Liver (tissue), 7 donors: ENCODE measurements at regions not wholly inside any gene's neighbourhood (a gene's known extent, or its start where the extent isn't known, plus 50 kb on each side); places are given as distances from the start of the nearest gene placed in this dataset.

Experiments used
- DNase-seq: peaks from one replicate; pipeline ENCODE4 v3.0.0-alpha.2; 2017; ENCODE audit warnings: low spot score
- H3K27ac ChIP-seq, 2 donors: one replicate each; pipeline ENCODE4 v1.7.0; 2013; ENCODE audit warnings: inconsistent platforms in 2 of 2, low read length in 2 of 2, control low read depth in 1 of 2, low read depth in 1 of 2, mild to moderate bottlenecking in 1 of 2
- H3K27me3 ChIP-seq, 4 donors: one replicate each; pipeline versions ENCODE4 v1.6.1 to v1.7.0; 2013; ENCODE audit warnings: low read length in 3 of 4, inconsistent platforms in 1 of 4, mild to moderate bottlenecking in 1 of 4, moderate library complexity in 1 of 4; ENCODE audit not compliant: control insufficient read depth in 4 of 4, insufficient read depth in 4 of 4
- H3K36me3 ChIP-seq, 4 donors: one replicate each; pipeline versions ENCODE4 v1.6.1 to v1.7.0; 2013; ENCODE audit warnings: low read length in 3 of 4, mild to moderate bottlenecking in 3 of 4, low read depth in 1 of 4, moderate library complexity in 1 of 4; ENCODE audit not compliant: control insufficient read depth in 4 of 4, insufficient read depth in 3 of 4
- H3K4me1 ChIP-seq, 4 donors: one replicate each; pipeline versions ENCODE4 v1.6.1 to v1.7.0; 2013; ENCODE audit warnings: low read length in 3 of 4, mild to moderate bottlenecking in 3 of 4, moderate library complexity in 1 of 4; ENCODE audit not compliant: control insufficient read depth in 4 of 4, insufficient read depth in 4 of 4
- H3K4me3 ChIP-seq, 3 donors: one replicate each; pipeline versions ENCODE4 v1.6.1 to v1.7.0; 2013; ENCODE audit warnings: low read length in 3 of 3, control low read depth in 1 of 3, low read depth in 1 of 3, mild to moderate bottlenecking in 1 of 3
- H3K9ac ChIP-seq, 2 donors: one replicate each; pipeline ENCODE4 v1.7.0; 2013; ENCODE audit warnings: low read length in 2 of 2, mild to moderate bottlenecking in 2 of 2, moderate library complexity in 2 of 2, control low read depth in 1 of 2, low read depth in 1 of 2
- H3K9me3 ChIP-seq, 4 donors: one replicate each; pipeline versions ENCODE4 v1.6.1 to v1.7.0; 2013; ENCODE audit warnings: low read length in 3 of 4; ENCODE audit not compliant: control insufficient read depth in 4 of 4
- EGR1 ChIP-seq, 2 donors: IDR thresholded peaks; 2 replicates each; pipeline ENCODE4 v1.6.1; 2016 to 2018; ENCODE audit warnings: antibody characterized with exemption in 2 of 2, low read depth in 2 of 2
- FOXA1 ChIP-seq: IDR thresholded peaks from 2 replicates; pipeline ENCODE4 v1.6.1; 2016; ENCODE audit warnings: antibody characterized with exemption
- FOXA2 ChIP-seq: IDR thresholded peaks from 2 replicates; pipeline ENCODE4 v1.6.1; 2016; ENCODE audit warnings: antibody characterized with exemption
- GABPA ChIP-seq, 2 donors: IDR thresholded peaks in 1 of 2; conservative IDR thresholded peaks in 1 of 2; 2 replicates each; pipeline ENCODE4 v1.6.1; 2016; ENCODE audit warnings: antibody characterized with exemption in 2 of 2, mild to moderate bottlenecking in 1 of 2, moderate library complexity in 1 of 2
- HNF4A ChIP-seq, 2 donors: conservative IDR thresholded peaks; 2 replicates each; pipeline ENCODE4 v1.6.1; 2016; ENCODE audit warnings: antibody characterized with exemption in 2 of 2, mild to moderate bottlenecking in 2 of 2
- JUND ChIP-seq, 2 donors: IDR thresholded peaks; 2 replicates each; pipeline ENCODE4 v1.6.1; 2016; ENCODE audit warnings: antibody characterized with exemption in 2 of 2
- MAX ChIP-seq: IDR thresholded peaks from 2 replicates; pipeline ENCODE4 v1.6.1; 2016; ENCODE audit warnings: antibody characterized with exemption
- NR2F2 ChIP-seq: IDR thresholded peaks from 2 replicates; pipeline ENCODE4 v1.6.1; 2016; ENCODE audit warnings: antibody characterized with exemption
- RXRA ChIP-seq, 2 donors: IDR thresholded peaks; 2 replicates each; pipeline ENCODE4 v1.6.1; 2017 to 2018; ENCODE audit warnings: antibody characterized with exemption in 2 of 2, mild to moderate bottlenecking in 1 of 2
- TAF1 ChIP-seq: conservative IDR thresholded peaks from 2 replicates; pipeline ENCODE4 v1.6.1; 2016; ENCODE audit warnings: antibody characterized with exemption, mild to moderate bottlenecking
- YY1 ChIP-seq: IDR thresholded peaks from 2 replicates; pipeline ENCODE4 v1.6.1; 2016; ENCODE audit warnings: antibody characterized with exemption, mild to moderate bottlenecking
- ZBTB33 ChIP-seq: IDR thresholded peaks from 2 replicates; pipeline ENCODE4 v1.6.1; 2016; ENCODE audit warnings: antibody characterized with exemption
- WGBS: extraction: QIAGEN DNeasy Blood & Tissue Kit; methylation state at CpG from one replicate; pipeline ENCODE4 v1.1.7; 2013; 5-methylcytosine and 5-hydroxymethylcytosine counted together
- TF ChIP-seq, protein P1 (sequence below): IDR thresholded peaks from 2 replicates; pipeline ENCODE4 v1.6.1; 2016; ENCODE audit warnings: antibody characterized with exemption, mild to moderate bottlenecking
- donor health status: healthy.
- donor health status: healthy.
- donor health status: healthy.
- donor health status: healthy.

DNA sequence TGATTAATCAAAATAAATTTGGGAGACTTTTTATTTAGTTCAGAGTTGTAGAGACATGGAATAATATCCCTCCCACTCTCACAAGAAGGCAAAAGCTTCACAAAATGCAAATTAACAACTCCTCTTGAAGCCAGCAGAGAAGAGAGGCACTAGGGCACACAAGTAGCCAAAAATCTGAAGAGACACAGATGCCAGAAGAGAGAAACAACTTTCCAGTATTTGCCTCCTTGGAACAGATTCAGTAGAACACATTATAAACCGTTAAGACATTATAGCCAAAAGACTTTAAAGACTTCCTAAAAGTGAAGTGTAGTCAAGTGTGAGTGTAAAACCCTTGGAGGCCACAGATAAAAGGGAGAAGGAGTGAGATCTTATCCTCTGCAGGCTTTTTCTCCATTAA is 1024.9 kb upstream of the ADGRL3 start (continued):
- TF ChIP-seq, protein P1, sequence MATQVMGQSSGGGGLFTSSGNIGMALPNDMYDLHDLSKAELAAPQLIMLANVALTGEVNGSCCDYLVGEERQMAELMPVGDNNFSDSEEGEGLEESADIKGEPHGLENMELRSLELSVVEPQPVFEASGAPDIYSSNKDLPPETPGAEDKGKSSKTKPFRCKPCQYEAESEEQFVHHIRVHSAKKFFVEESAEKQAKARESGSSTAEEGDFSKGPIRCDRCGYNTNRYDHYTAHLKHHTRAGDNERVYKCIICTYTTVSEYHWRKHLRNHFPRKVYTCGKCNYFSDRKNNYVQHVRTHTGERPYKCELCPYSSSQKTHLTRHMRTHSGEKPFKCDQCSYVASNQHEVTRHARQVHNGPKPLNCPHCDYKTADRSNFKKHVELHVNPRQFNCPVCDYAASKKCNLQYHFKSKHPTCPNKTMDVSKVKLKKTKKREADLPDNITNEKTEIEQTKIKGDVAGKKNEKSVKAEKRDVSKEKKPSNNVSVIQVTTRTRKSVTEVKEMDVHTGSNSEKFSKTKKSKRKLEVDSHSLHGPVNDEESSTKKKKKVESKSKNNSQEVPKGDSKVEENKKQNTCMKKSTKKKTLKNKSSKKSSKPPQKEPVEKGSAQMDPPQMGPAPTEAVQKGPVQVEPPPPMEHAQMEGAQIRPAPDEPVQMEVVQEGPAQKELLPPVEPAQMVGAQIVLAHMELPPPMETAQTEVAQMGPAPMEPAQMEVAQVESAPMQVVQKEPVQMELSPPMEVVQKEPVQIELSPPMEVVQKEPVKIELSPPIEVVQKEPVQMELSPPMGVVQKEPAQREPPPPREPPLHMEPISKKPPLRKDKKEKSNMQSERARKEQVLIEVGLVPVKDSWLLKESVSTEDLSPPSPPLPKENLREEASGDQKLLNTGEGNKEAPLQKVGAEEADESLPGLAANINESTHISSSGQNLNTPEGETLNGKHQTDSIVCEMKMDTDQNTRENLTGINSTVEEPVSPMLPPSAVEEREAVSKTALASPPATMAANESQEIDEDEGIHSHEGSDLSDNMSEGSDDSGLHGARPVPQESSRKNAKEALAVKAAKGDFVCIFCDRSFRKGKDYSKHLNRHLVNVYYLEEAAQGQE: no peak

GRCh38 chr4:60187428-60187827 is 1012.7 kb upstream of the ADGRL3 start:
- no peak for DNase-seq
- Histone ChIP-seq H3K4me1 (no peaks in the 10 kb centered on the region), H3K27ac (no peak overlapping the region), H3K9me3 (peaks cover 0 to 3% (median 0%) of the 10 kb centered on the region in 4 donors), H3K4me3 (no peak overlapping the region), H3K9ac (no peak overlapping the region), H3K36me3 (no peaks in the 10 kb centered on the region), H3K27me3 (peaks cover 0 to 2% (median 0%) of the 10 kb centered on the region in 4 donors)
- TF ChIP-seq, protein P1: no peak
- TF ChIP-seq JUND (IDR thresholded peaks at IDR 0.05) (no peak), FOXA1 (no peak), FOXA2 (no peak), EGR1 (IDR thresholded peaks at IDR 0.05; ENCODE audit: low read depth in 2 of 2) (no peak), MAX (no peak), ZBTB33 (no peak), GABPA (IDR thresholded peaks at IDR 0.05 in 1 of 2, conservative IDR thresholded peaks at IDR 0.05 in 1 of 2) (no peak), YY1 (no peak), RXRA (IDR thresholded peaks at IDR 0.05) (no peak), TAF1 (no peak)
- 97% methylated on average over 3 of the region's 3 CpGs for WGBS

- 76% methylated on average over 5 of the region's 5 CpGs for WGBS
- no peak overlapping the region for H3K4me3 ChIP-seq
- H3K27me3 ChIP-seq: no peaks in the 10 kb centered on the region
- no peak for DNase-seq
- H3K36me3 ChIP-seq: no peaks in the 10 kb centered on the region
- H3K27ac ChIP-seq: no peak overlapping the region
- H3K9me3 ChIP-seq: peaks cover 0 to 3% (median 0%) of the 10 kb centered on the region in 4 donors
- no peak overlapping the region for H3K9ac ChIP-seq
- no peaks in the 10 kb centered on the region for H3K4me1 ChIP-seq
- TF ChIP-seq YY1 (no peak), HNF4A (conservative IDR thresholded peaks at IDR 0.05) (no peak), FOXA2 (no peak), ZBTB33 (no peak), EGR1 (IDR thresholded peaks at IDR 0.05; ENCODE audit: low read depth in 2 of 2) (no peak), NR2F2 (no peak)
- TF ChIP-seq, protein P1: no peak
Measured at GRCh38 chr4:60189286-60189685, 1010.8 kb upstream of the ADGRL3 start.
